ENCODE measurements at regions not wholly inside any gene's neighbourhood (a gene's known extent, or its start where the extent isn't known, plus 50 kb on each side); places are given as distances from the start of the nearest gene placed in this dataset.

GRCh38 chr22:47943729-47944700, 1181.6 kb downstream of the TBC1D22A start:
- no peak overlapping the region for H3K9ac ChIP-seq (ENCODE audit: low read length)
- H3K36me3 ChIP-seq (ENCODE audit: low read depth, low read length): no peaks in the 10 kb centered on the region
- H3K9me2 ChIP-seq (replicated peaks; ENCODE audit: low read length): no peaks in the 10 kb centered on the region
- no peaks in the 10 kb centered on the region for H4K20me1 ChIP-seq (ENCODE audit: low read length)
- no TSS peak for BruUV-seq (replicated peaks)
- no peaks in the 10 kb centered on the region for H3K79me2 ChIP-seq (ENCODE audit: low read length)
- DNase-seq (no peak), ATAC-seq (no peak)
- H2AFZ ChIP-seq (ENCODE audit: low read length): no peak overlapping the region
- H3K4me3 ChIP-seq (ENCODE audit: low read length): no peak overlapping the region
- intact Hi-C loops (cut with micrococcal nuclease): no loop called here
- CTCF ChIA-PET: no interaction called here
- H3K27me3 ChIP-seq (ENCODE audit: low read length): no peaks in the 10 kb centered on the region
- POLR2A ChIA-PET (ENCODE audit: unreplicated experiment): no interaction called here
- no peaks in the 10 kb centered on the region for H3K4me1 ChIP-seq (ENCODE audit: insufficient read depth, low read length)
- H3K27ac ChIP-seq (ENCODE audit: low read length): no peak overlapping the region
- no peak overlapping the region for H3K4me2 ChIP-seq (ENCODE audit: low read length)
- no peaks in the 10 kb centered on the region for H3K9me3 ChIP-seq (ENCODE audit: low read length)
- no peaks in the 10 kb centered on the region for H3F3A ChIP-seq (ENCODE audit: low read length, unreplicated experiment)
- TF ChIP-seq CTCF (conservative IDR thresholded peaks at IDR 0.05; ENCODE audit: low read depth, low read length) (no peak), EZH2 (IDR thresholded peaks at IDR 0.05; ENCODE audit: low read length, unreplicated experiment) (no peak), EZH2phosphoT487 (IDR thresholded peaks at IDR 0.05; ENCODE audit: borderline replicate concordance, low read length) (no peak)

GRCh38 chr22:47940211-47940610, 1177.8 kb downstream of the TBC1D22A start:
- CTCF ChIA-PET: no interaction called here
- no peaks in the 10 kb centered on the region for H3K79me2 ChIP-seq (ENCODE audit: low read length)
- ATAC-seq: no peak

More at GRCh38 chr22:47940211-47940610, 1177.8 kb downstream of the TBC1D22A start:
- Histone ChIP-seq H3K4me2 (ENCODE audit: low read length) (no peak overlapping the region), H3K27me3 (ENCODE audit: low read length) (no peaks in the 10 kb centered on the region), H3K4me3 (ENCODE audit: low read length) (no peak overlapping the region), H3K9me2 (replicated peaks; ENCODE audit: low read length) (no peaks in the 10 kb centered on the region), H3K9me3 (ENCODE audit: low read length) (no peaks in the 10 kb centered on the region), H3K36me3 (ENCODE audit: low read depth, low read length) (no peaks in the 10 kb centered on the region), H3F3A (ENCODE audit: low read length, unreplicated experiment) (no peaks in the 10 kb centered on the region), H3K9ac (ENCODE audit: low read length) (no peak overlapping the region), H4K20me1 (ENCODE audit: low read length) (no peaks in the 10 kb centered on the region), H3K27ac (ENCODE audit: low read length) (no peak overlapping the region), H3K4me1 (ENCODE audit: insufficient read depth, low read length) (no peaks in the 10 kb centered on the region), H2AFZ (ENCODE audit: low read length) (no peak overlapping the region)
- POLR2A ChIA-PET (ENCODE audit: unreplicated experiment): no interaction called here
- no peak for DNase-seq
- TF ChIP-seq EZH2 (IDR thresholded peaks at IDR 0.05; ENCODE audit: low read length, unreplicated experiment) (no peak), EZH2phosphoT487 (IDR thresholded peaks at IDR 0.05; ENCODE audit: borderline replicate concordance, low read length) (no peak), CTCF (conservative IDR thresholded peaks at IDR 0.05; ENCODE audit: low read depth, low read length) (no peak)
- intact Hi-C loops (cut with micrococcal nuclease): no loop called here
- no TSS peak for BruUV-seq (replicated peaks)

All from PC-3 (cell line).